ENCODE measurements at regions not wholly inside any gene's neighbourhood (a gene's known extent, or its start where the extent isn't known, plus 50 kb on each side); places are given as distances from the start of the nearest gene placed in this dataset.

GRCh38 chr12:47017041-47017713, 62.2 kb upstream of the PCED1B start:
- no peak overlapping the region for H3K27ac ChIP-seq
- intact Hi-C loops (cut with DNase I), result no loop called here
- H3K9me3 ChIP-seq, result no peaks in the 10 kb centered on the region
- H3K4me3 ChIP-seq, result no peak overlapping the region
- no peaks in the 10 kb centered on the region for H3K27me3 ChIP-seq (ENCODE audit: low read depth)
- ATAC-seq (no peak), DNase-seq (no peak)
- TF ChIP-seq CTCF (IDR thresholded peaks at IDR 0.05), result no peak
- no peaks in the 10 kb centered on the region for H3K36me3 ChIP-seq
- H3K4me1 ChIP-seq, result no peaks in the 10 kb centered on the region

DNA sequence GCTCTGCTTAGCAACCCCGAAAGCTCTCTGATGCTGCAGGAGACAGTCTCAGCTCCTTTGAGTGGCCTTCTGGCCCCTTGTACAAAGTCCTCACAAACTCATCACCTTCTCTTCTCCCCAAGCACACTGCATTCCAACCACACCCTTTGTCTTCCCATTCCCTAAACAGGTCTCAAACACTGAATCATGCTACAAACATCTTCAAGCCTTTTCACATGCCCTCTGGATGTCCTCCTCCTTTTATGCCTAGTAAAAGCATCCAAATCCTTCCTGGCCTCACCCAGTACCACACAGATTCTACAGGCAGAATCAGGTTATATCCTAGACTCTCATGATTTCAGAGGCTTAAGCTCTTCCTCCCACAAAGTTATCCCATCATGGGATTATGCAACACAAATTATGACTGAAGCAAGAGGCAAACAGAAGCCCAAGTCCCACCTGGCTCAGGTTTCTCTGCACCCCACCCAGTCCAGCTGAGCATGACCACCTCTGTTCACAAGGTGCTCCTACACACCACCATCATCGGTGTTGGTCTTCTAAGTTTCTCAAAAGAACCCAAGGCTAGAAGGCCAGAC, 61.4 kb upstream of the PCED1B start:
- Histone ChIP-seq H3K9me3 (no peaks in the 10 kb centered on the region), H3K36me3 (no peaks in the 10 kb centered on the region), H3K4me3 (no peak overlapping the region), H3K27me3 (ENCODE audit: low read depth) (no peaks in the 10 kb centered on the region), H3K27ac (no peak overlapping the region), H3K4me1 (no peaks in the 10 kb centered on the region)
- DNase-seq, result no peak
- no peak for ATAC-seq
- no peak for TF ChIP-seq CTCF (IDR thresholded peaks at IDR 0.05)
- intact Hi-C loops (cut with DNase I), result no loop called here

DNA sequence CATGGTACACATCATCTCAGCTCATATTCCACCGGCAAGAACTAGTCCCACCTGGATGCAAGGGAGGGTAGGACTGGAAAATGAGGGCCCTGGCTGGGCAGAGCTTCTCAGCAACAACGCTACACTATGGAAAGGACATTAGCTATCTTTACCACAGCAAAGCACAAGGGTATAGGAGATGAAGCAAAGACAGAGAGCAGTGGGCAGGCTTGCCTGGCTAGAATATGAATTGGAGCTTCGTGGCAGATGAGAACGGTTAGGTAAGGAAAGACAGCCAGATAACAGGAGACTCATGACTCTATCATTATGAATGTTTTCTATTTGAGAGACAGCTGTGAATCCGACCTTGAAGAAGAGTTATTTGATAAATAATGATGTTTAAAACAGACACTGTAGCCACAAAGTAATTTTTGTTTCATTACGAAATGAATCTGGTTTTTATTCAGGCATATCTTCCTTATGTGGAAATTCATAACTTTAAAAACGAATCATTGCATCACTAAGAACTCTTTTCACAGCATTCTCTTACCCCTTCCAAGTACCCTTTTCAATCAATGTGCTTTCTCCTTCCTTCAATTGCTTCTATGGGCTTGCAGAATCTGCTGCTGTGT, 59.1 kb upstream of the PCED1B start:
- TF ChIP-seq CTCF (IDR thresholded peaks at IDR 0.05), result no peak
- Histone ChIP-seq H3K36me3 (no peaks in the 10 kb centered on the region), H3K4me1 (no peaks in the 10 kb centered on the region), H3K9me3 (no peaks in the 10 kb centered on the region), H3K27ac (no peak overlapping the region), H3K27me3 (ENCODE audit: low read depth) (no peaks in the 10 kb centered on the region), H3K4me3 (no peak overlapping the region)
- no peak for ATAC-seq
- intact Hi-C loops (cut with DNase I), result no loop called here
- DNase-seq, result no peak

DNA sequence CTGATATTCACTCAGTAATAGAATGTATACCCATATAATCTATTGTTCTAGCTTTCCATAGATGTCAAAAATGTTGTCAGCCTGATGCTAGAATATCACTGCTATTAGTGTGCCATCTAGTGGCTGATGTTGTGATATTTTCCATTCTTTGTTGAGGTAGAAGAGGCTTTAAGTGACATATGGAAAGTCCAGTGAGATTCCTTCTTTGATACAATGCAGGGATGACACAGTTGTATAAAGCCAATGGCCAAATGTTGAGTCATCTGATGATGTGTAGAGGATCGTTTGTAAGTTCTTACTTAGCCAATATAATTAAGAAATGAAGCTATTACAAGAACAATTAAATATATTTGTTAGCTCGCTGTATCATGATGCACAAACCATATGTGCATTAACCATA, 58.1 kb upstream of the PCED1B start:
- no peaks in the 10 kb centered on the region for H3K36me3 ChIP-seq
- intact Hi-C loops (cut with DNase I), result no loop called here
- no peaks in the 10 kb centered on the region for H3K27me3 ChIP-seq (ENCODE audit: low read depth)
- peak; percentile 52 to 64 for ATAC-seq
- no peaks in the 10 kb centered on the region for H3K9me3 ChIP-seq
- no peak overlapping the region for H3K4me3 ChIP-seq
- TF ChIP-seq CTCF (IDR thresholded peaks at IDR 0.05), result peak; percentile 69
- no peaks in the 10 kb centered on the region for H3K4me1 ChIP-seq
- no peak for DNase-seq
- H3K27ac ChIP-seq, result no peak overlapping the region

GRCh38 chr12:47022296-47022695, 57.1 kb upstream of the PCED1B start:
- ATAC-seq (no peak), DNase-seq (no peak)
- Histone ChIP-seq H3K4me3 (no peak overlapping the region), H3K36me3 (no peaks in the 10 kb centered on the region), H3K27ac (no peak overlapping the region), H3K9me3 (no peaks in the 10 kb centered on the region), H3K27me3 (ENCODE audit: low read depth) (no peaks in the 10 kb centered on the region), H3K4me1 (no peaks in the 10 kb centered on the region)
- no peak for TF ChIP-seq CTCF (IDR thresholded peaks at IDR 0.05)
- intact Hi-C loops (cut with DNase I), result no loop called here
